ENCODE measurements at regions not wholly inside any gene's neighbourhood (a gene's known extent, or its start where the extent isn't known, plus 50 kb on each side); places are given as distances from the start of the nearest gene placed in this dataset.
"Not testable (repeated sequence)": the region's sequence is repeated elsewhere in the genome, so short reads cannot be mapped to it uniquely, and the experiment has no call there.

- DNase-seq, result no peak
Measured at GRCh38 chr10:64537112-64537511, 1015.9 kb downstream of the REEP3 start.

DNA sequence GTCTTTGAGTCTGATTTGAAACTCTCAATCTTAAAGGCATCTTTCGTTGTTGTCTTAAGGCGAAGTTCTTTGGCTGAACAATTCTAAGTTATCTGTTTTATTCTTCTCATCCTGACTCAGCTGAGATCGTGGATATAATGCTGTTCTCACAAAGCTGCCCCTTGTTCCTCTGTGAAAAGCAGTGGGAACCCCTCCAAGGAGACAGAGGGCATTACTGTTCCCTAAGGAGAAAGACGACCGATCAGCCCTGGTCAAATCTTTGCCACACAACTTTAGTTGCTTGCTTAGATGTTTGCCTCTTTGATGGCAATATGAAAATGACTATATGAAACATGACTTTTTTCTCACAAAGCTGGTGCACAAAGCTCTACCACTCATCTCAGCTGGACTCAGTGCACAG is 1016.7 kb downstream of the REEP3 start:
- DNase-seq, result peak in 34 of 56 donors; percentile 6 to 70 (median 25)

DNA sequence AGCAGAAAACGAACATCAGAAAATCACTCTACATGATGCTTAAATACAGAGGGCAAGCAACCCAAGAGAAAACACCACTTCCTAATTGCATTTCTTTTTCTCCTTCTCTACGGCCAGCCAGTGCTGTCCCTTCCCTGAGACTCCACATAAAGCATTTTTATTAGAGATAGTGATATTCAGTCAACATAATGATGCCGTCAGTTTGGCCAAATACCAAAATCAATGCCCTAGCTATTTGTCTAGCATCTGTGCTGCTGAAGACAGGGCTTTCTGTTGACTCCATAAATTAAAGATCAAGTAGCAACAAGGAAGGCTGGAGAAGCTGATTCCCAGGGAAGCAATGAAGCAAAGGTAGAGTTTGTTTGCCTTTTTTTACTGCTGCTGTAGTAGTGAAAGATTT is 1024.9 kb downstream of the REEP3 start:
- no peak for DNase-seq

GRCh38 chr10:64547168-64547567 is 1026.0 kb downstream of the REEP3 start:
- no peak for DNase-seq

GRCh38 chr10:64555666-64556065 is 1034.5 kb downstream of the REEP3 start:
- peak in 2 of 56 donors; percentile 5 to 22 for DNase-seq

DNA sequence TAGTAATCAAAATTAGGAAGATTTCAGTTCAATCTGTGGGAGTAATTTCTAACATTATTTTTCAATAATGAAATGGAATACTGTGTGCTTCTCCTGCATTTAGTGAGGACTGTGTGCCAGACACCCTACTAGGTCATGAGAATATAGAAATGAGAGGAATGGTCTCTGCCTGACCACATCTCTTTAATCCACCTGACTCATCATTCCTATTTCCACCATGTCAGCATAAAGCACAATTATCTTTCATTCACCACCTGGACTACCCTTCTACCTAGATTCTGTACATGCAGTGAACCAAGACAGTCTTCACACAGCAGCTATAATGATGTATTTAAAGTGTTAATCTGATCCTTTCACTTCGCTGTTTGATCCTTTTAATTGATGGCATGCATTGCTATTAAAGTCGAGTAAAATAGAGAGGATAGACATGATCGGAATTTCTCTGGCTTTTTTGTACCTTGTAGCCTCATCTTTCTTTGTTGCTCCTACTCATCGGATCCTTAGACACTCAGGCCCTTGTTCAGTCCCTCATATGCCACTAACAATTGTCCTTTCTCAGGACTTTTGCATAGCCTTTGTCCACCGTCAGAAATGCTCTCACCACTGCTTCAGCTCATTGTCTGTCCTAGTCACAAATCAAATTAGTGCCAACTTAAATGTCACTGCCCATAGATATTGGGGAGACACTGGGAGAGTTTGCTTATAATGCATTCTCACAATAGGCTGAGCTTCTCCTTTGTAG is 1037.1 kb downstream of the REEP3 start:
- peak in 27 of 56 donors; percentile 6 to 70 (median 28) for DNase-seq

GRCh38 chr10:64571056-64571455 is 1049.9 kb downstream of the REEP3 start:
- DNase-seq, result no peak

- DNase-seq, result no peak
Measured at GRCh38 chr10:64573623-64574325, 1052.6 kb downstream of the REEP3 start.

- DNase-seq, result peak in 3 of 56 donors; percentile 3 to 33 (median 4)
Measured at GRCh38 chr10:64574371-64574770, 1053.2 kb downstream of the REEP3 start.

DNA sequence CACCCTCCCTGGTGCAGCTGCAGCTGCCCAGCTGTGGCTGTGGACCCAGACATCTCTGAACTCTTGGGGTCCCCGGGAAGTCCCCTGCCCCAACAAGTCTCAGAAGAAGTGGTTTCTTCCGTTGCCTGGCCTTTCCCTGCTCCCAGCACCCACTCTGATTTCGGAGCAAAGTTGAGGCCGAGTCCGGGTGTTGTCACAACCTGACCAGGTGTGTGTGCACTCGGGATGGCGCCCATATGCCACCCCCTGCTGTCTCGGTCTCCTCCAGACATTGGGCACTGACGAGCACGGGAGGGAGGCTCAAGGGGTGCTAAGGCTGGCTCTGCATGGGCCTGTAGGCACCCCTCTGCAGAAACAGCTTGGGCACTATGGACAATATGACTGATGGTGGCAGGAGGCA is 1055.3 kb downstream of the REEP3 start:
- no peak for DNase-seq

DNA sequence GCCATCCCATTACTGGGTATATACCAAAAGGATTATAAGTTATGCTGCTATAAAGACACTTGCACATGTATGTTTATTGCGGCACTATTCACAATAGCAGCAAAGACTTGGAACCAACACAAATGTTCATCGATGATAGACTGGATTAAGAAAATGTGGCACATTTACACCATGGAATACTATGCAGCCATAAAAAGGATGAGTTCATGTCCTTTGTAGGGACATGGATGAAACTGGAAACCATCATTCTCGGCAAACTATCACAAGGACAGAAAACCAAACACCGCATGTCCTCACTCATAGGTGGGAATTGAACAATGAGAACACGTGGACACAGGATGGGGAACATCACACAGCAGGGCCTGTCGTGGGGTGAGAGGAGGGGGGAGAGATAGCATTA is 1057.6 kb downstream of the REEP3 start:
- not testable (repeated sequence) for DNase-seq

GRCh38 chr10:64586934-64587503 is 1065.8 kb downstream of the REEP3 start:
- no peak for DNase-seq

DNA sequence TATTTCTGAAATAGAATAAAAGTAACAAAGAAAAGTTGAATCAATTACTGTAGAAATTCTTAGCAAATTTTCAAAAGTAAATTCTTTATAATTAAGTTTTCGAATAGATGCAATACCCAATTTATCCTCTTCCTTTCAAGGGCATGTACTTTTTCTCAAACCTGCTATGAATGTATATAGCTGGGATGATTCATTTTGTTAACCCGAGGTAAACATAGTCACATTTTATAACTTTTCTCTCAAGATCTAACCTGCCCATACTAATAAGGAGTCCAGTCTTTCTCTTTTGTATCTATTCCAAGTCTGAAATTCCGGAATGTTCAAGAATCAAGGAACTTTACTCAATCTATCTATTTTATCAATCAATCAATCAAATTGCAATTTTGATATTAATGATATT is 1072.9 kb downstream of the REEP3 start:
- no peak for DNase-seq

DNA sequence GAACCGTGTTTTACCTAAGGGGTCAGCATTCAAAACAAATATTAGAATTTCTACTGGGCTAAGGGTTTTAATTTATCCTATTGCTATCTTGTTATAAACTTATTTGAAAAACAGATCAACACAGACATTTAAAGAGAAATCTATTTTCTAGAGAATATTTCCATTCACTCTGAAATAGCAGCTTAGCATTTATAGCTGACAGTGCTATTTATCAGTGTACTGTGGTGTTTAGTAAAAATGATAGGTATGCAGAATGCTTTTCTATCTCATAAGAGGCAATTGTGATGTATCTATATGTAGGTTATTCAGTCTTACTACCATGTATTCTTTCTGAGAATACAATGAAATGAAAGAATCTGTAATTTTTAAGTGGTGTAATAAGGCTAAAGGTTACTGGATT is 1077.4 kb downstream of the REEP3 start:
- DNase-seq, result no peak

DNA sequence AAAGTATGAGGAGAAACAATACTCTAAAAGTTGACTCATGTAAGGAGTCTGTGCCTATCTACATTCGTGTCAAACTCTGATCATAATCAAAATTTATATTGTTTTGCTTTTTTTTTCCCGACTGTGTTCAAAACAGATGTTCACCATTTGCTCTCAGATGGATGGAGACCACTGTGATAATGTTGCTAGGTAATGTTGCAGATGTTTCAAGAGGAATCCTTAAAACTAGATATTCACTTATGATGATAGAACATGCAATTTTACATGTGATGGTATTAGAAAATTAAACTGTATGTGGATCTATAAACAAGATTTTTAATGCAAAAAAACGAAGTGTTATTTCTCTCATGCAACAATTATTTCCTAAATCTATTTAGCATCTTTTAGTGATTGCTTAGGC is 1080.1 kb downstream of the REEP3 start:
- DNase-seq, result no peak

DNA sequence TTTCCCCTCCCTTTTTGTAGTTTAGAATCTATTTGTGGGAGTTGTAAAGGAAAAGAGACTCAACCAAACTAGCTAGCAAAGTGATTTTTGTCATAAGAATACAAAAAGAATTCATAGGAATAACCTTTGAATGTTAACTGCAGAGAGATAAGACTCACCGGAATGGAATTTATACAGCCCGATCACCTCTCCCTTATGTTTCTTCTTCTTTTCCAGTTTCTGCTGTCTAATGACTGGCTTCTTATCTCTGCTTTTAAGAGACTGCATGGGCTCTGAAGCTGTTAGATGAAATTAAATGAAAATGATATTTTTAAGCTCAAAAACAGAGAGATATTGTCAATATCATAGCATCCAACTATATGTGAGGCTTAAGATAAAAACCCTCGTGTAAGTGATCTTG is 1095.9 kb downstream of the REEP3 start:
- no peak for DNase-seq

DNA sequence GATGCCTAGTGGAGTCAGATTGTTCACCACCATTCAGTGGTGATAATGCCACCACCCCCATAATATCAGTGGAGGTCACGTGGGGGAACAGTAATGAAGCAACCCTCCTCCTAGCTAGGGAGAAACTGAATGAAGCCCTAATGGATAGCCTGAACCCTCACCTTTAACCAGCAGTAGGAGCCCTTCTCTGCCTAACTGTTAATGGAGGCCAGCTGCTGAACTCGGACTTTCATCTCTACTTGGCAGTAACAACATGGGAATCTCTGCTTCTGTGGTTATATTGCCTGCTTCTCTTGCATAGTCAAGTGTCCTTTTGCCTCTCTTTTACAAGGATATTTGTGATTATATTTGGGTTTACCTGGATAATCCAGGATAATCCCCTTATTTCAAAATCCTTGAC is 1097.9 kb downstream of the REEP3 start:
- DNase-seq, result no peak

GRCh38 chr10:64626924-64627323 is 1105.7 kb downstream of the REEP3 start:
- no peak for DNase-seq

DNA sequence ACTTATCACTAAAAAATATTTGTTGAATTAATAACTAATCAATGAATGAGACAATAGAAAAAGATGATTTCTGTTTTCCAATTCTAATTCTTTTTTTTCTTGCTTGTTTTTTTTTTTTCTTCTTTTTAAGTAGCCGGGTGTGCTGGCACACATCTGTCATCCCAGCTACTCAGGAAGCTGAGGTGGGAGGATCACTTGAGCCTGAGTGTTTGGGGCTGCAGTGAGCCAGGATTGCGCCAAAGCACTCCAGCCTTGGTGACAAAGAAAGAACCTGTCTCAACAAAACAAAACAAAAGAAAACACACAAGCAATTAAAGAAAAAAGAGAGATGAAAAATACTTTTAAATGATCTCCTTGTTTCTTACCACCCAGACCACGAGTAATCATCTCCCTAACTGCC is 1109.3 kb downstream of the REEP3 start:
- no peak for DNase-seq

GRCh38 chr10:64635906-64636305 is 1114.7 kb downstream of the REEP3 start:
- no peak for DNase-seq

DNA sequence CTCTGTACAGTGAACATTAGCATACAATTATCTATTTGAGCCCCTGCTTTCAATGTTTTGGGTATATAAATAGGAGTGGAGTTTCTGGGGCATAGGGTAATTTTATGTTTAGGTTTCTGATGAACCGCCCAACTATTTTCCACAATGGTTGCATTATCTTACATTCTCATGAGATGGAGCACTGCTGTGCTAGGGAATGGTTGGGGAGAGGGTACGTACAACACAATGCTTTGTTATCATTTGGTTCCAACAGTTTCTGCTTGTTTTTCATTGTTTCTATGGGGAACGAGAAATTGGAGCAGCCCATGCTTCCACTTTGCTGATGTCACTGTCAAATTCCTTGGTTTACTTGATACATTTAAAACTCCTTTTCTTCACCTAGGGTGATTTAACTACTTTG is 1115.3 kb downstream of the REEP3 start:
- DNase-seq, result peak in 22 of 56 donors; percentile 1 to 66 (median 22)

GRCh38 chr10:64637939-64638338 is 1116.7 kb downstream of the REEP3 start:
- no peak for DNase-seq

GRCh38 chr10:64648915-64649314 is 1127.7 kb downstream of the REEP3 start:
- peak in 4 of 56 donors; percentile 1 to 6 (median 4) for DNase-seq
